NB4 (cell line): ENCODE measurements at regions not wholly inside any gene's neighbourhood (a gene's known extent, or its start where the extent isn't known, plus 50 kb on each side); places are given as distances from the start of the nearest gene placed in this dataset.

ENCODE experiments used
- DNase-seq: peaks from one replicate; pipeline ENCODE4 v3.0.0; 2010; ENCODE audit warnings: low read depth
- H3K4me3 ChIP-seq: one replicate; pipeline ENCODE4 v1.5.1; 2011; ENCODE audit warnings: mild to moderate bottlenecking, low read depth, low read length, moderate library complexity
- CTCF ChIP-seq: IDR thresholded peaks from one replicate; pipeline ENCODE4 v1.5.1; 2012; ENCODE audit warnings: low read depth, low read length
- MYC ChIP-seq: IDR thresholded peaks from 2 replicates; pipeline ENCODE4 v1.6.1; 2011; ENCODE audit warnings: low read depth, low read length
- POLR2A ChIP-seq: IDR thresholded peaks from 2 replicates; pipeline ENCODE4 v1.6.1; 2011; ENCODE audit warnings: mild to moderate bottlenecking; ENCODE audit not compliant: insufficient read length; ENCODE audit errors: extremely low read depth
- TF ChIP-seq, protein P1 (sequence below): IDR thresholded peaks from 2 replicates; pipeline ENCODE4 v1.6.1; 2011; ENCODE audit warnings: low read depth, low read length

GRCh38 chr10:57977262-57977661, 290.4 kb downstream of the IPMK start:
- H3K4me3 ChIP-seq: no peak overlapping the region
- DNase-seq: no peak
- TF ChIP-seq MYC: no peak
- no peak for TF ChIP-seq POLR2A
- TF ChIP-seq, protein P1, sequence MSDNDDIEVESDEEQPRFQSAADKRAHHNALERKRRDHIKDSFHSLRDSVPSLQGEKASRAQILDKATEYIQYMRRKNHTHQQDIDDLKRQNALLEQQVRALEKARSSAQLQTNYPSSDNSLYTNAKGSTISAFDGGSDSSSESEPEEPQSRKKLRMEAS: no peak
- TF ChIP-seq CTCF: no peak

- no peak for TF ChIP-seq POLR2A
- TF ChIP-seq CTCF: no peak
- TF ChIP-seq, protein P1: no peak
- TF ChIP-seq MYC: no peak
- no peak for DNase-seq
- H3K4me3 ChIP-seq: no peak overlapping the region
Observed at GRCh38 chr10:57973451-57973850, 294.2 kb downstream of the IPMK start.

DNA sequence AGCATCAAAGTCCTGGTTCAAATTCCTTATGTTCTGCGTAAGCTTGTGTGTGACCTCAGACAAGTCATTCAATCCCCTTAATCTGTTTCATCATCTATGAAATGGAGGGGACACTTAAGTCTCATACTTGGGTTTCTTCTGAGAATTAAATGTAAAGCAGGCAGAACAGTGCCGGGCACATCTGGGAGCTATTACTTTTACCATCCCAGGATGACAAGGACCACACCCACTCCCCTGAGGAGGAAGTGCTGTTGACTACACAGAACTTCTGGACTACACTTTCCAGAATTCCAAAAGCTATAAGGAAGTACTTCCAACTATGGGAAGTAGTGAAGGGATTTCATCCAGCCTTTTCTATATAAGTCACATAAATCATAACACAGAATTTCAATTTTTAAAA, 294.9 kb downstream of the IPMK start:
- TF ChIP-seq MYC (no peak), POLR2A (no peak), CTCF (no peak)
- TF ChIP-seq, protein P1: no peak
- no peak for DNase-seq
- no peak overlapping the region for H3K4me3 ChIP-seq

GRCh38 chr10:57968328-57969016, 299.2 kb downstream of the IPMK start:
- TF ChIP-seq MYC (no peak), POLR2A (no peak), CTCF (no peak)
- TF ChIP-seq, protein P1: no peak
- no peak overlapping the region for H3K4me3 ChIP-seq
- no peak for DNase-seq

- TF ChIP-seq CTCF (no peak), POLR2A (no peak), MYC (no peak)
- TF ChIP-seq, protein P1: no peak
- no peak overlapping the region for H3K4me3 ChIP-seq
- DNase-seq: no peak
Observed at GRCh38 chr10:57964351-57964750, 303.3 kb downstream of the IPMK start.

- TF ChIP-seq MYC: no peak
Observed at GRCh38 chr10:57963546-57963945, 304.1 kb downstream of the IPMK start.

More at GRCh38 chr10:57963546-57963945, 304.1 kb downstream of the IPMK start:
- no peak for DNase-seq
- H3K4me3 ChIP-seq: no peak overlapping the region
